HG03469 (cell line): ENCODE measurements at regions not wholly inside any gene's neighbourhood (a gene's known extent, or its start where the extent isn't known, plus 50 kb on each side); places are given as distances from the start of the nearest gene placed in this dataset.

ENCODE experiments used
- ATAC-seq: cut with Tn5 transposase; IDR thresholded peaks from one replicate; pipeline ENCODE4 v1.9.1; 2021; ENCODE audit warnings: mild to moderate bottlenecking, moderate library complexity, moderate number of reproducible peaks; ENCODE audit not compliant: unreplicated experiment

DNA sequence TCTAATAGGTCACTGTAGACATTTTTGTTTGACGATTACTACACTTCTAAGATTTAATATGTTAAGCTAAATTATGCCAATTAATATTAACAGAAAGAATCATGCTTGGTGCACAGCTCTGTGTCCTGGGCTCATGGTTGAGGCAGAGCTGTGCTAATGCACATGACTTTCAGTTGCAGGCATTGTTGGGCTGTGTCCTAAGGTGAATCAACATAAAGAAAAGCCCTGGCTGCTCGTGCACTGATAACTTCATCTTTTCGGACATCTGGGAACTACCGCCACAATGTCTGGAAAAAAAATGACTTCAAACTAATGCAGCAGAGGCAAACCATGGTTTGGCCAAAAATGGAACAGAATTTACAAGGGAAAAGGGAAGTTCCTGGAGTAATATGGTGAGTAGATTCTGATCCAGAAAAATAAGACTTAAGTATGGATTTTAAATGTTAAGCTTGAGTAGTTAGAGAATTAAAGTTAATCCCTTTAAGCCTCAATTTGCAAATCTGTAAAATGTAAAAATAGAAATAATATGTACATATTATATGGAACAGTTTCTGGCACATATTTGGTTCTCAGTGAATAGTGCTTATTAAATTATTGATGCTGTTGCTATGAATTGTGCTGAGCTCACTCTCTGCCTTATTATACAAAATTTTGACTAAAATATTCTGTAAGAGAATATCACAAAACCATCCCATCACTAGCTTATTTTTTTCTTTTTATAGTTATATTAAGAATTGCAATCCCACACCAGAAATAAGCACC lies 186.1 kb downstream of the BRINP2 start:
- ATAC-seq: no peak

- no peak for ATAC-seq
Observed at GRCh38 chr1:177355575-177355974, 184.8 kb downstream of the BRINP2 start.

GRCh38 chr1:177354247-177354646 lies 183.5 kb downstream of the BRINP2 start:
- ATAC-seq: no peak

- ATAC-seq: no peak
Observed at GRCh38 chr1:177351361-177352108, 180.8 kb downstream of the BRINP2 start.

DNA sequence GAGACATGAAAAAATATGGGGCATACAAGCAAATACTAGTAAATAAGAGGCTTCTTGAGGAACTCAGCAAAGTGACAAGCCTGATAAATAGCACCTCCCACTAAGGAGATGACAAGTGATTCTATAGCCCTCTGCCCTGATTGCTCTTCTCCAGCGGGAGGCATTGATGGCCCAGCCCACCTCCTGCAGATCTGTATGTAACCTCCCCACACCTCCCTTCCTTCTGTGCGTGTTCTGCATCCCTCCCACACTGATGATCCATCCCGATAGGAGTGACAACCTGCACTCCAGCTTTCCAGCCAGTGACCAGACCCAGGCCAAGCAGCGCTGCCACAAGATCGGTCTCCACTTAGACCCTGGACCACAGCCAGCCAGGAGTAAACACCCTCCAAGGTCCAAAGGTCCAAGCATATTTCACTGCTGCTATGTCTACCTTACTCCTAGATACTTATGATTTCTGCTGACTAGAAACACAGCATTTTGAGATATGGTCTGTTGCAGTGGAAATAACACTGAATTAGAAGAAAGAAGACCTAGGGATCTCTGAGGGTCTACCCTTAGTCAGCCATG lies 176.1 kb downstream of the BRINP2 start:
- no peak for ATAC-seq

DNA sequence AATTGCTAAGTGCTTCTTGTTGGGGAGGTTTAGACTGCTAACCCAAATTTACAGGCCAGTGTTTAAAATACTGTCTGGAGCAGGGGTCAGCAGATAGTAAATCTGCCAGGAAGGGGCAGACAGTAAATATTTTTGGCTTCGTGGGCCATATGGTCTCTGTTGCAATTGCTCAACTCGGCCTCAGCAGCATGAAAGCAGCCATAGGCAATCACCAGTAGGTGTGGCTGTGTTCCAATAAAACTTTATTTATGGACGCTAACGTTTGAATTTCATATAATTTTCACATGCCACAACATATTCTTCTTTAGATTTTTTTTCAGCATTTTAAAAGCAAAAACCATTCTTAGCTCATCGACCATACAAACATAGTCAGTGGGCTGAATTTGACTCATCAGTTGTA lies 172.7 kb downstream of the BRINP2 start:
- ATAC-seq: no peak

DNA sequence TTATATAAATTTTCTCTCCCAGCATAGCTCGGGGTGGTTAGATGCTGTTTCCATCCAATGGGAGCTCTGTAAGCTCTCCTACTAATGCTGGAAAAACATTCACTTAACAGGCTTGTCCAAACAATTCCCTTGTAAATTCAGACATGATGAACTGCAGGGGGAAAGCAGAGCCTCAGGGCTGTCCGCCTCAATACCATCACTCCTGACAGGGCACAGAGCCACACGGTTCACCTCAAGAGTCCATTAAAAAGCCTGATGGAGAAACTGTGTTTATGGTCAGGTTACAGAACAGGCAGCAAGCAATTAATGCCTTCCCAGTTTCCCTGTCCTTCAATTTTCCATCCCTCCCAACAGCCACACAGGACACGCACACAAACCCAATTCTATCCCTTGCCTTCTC lies 171.0 kb downstream of the BRINP2 start:
- ATAC-seq: no peak

GRCh38 chr1:177340601-177341067 lies 169.9 kb downstream of the BRINP2 start:
- no peak for ATAC-seq

DNA sequence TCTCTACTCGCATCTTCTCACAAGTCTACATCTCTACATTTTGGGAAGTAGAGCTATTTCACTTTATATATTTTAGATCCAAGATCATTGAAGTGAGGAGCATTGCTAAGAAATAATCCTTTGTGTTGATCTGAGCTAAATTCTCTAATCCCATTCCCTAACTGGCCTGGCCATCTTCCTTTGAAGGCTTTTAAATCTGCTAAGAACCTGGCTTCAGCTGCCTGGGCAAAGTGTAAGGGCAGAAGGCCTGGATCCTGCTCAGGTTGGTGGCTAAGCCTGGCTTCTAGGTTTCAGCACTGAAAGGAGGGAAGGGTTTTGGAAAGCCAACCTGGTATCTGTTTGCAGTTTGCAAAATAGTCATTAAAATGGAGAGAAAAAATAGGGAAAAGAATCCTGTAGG lies 167.6 kb downstream of the BRINP2 start:
- no peak for ATAC-seq

- ATAC-seq: no peak
Observed at GRCh38 chr1:177334903-177335302, 164.1 kb downstream of the BRINP2 start.

DNA sequence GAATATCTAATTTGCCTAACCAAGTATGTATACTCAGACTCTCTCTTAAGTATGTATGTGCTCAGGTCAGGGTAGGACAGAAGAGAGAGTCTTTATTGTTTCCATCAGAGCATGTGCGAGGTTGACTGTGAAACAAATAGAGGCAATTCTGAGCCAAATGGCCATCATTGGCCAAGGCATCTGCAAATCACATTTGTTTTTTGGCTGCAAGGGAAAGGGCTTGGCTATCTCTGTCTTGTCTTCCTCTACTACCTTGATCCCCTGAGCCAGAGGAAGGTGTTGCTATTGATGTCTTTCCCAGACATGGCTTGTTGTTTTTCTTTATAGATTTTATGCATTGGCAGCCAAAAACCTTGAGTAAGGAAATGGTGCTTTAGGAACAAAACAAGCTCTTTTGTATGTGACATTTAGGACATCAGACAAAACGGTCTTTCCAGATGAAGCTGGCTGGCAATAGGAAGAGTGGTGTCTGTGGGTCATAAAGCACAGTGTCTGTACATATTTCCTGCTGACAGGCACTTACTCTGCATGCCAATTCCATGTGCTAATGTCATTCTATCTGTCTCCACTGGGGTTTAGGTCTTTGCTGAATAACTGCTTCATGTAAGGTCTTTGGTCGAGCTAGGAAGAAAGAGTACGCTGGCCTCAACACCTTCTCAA lies 163.3 kb downstream of the BRINP2 start:
- no peak for ATAC-seq
